ENCODE measurements at regions not wholly inside any gene's neighbourhood (a gene's known extent, or its start where the extent isn't known, plus 50 kb on each side); places are given as distances from the start of the nearest gene placed in this dataset.

DNA sequence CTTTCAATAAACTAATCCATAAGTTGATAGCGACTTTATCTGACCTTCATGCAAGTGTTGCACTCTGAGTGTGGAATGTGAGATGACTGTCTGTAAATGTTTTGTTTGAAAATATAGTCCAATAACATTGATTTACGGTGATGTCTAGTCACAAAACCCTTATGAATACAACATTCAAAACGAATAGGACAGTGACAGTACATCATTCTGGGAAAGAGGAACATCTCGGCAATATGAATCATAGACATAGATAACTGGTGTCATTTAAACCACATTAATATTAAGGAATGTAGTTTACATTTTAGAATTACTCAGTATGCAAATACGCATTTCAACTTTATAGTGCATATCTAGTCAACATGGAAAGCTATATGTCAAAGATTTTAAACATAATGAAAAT, 1311.6 kb upstream of the ADGRL4 start:
- no peak for TF ChIP-seq POLR2A (IDR thresholded peaks at IDR 0.05)
- TF ChIP-seq, protein P1, sequence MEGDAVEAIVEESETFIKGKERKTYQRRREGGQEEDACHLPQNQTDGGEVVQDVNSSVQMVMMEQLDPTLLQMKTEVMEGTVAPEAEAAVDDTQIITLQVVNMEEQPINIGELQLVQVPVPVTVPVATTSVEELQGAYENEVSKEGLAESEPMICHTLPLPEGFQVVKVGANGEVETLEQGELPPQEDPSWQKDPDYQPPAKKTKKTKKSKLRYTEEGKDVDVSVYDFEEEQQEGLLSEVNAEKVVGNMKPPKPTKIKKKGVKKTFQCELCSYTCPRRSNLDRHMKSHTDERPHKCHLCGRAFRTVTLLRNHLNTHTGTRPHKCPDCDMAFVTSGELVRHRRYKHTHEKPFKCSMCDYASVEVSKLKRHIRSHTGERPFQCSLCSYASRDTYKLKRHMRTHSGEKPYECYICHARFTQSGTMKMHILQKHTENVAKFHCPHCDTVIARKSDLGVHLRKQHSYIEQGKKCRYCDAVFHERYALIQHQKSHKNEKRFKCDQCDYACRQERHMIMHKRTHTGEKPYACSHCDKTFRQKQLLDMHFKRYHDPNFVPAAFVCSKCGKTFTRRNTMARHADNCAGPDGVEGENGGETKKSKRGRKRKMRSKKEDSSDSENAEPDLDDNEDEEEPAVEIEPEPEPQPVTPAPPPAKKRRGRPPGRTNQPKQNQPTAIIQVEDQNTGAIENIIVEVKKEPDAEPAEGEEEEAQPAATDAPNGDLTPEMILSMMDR (IDR thresholded peaks at IDR 0.05), result no peak

Measured in sigmoid colon (tissue), 3 donors.